Ishikawa (cell line): ENCODE measurements at regions not wholly inside any gene's neighbourhood (a gene's known extent, or its start where the extent isn't known, plus 50 kb on each side); places are given as distances from the start of the nearest gene placed in this dataset.

Experiments used
- CEBPB ChIP-seq: IDR thresholded peaks from 2 replicates; pipeline ENCODE4 v1.6.1; 2012
- CREB1 ChIP-seq: IDR thresholded peaks from 2 replicates; pipeline ENCODE4 v1.6.1; 2012; ENCODE audit warnings: low read depth
- EGR1 ChIP-seq: IDR thresholded peaks from 2 replicates; pipeline ENCODE4 v1.6.1; 2012
- EP300 ChIP-seq: IDR thresholded peaks from 2 replicates; pipeline ENCODE4 v1.6.1; 2012; ENCODE audit warnings: borderline replicate concordance
- FOXM1 ChIP-seq: IDR thresholded peaks from 2 replicates; pipeline ENCODE4 v1.6.1; 2012; ENCODE audit warnings: low read depth, borderline replicate concordance
- MAX ChIP-seq: IDR thresholded peaks from 2 replicates; pipeline ENCODE4 v1.6.1; 2012
- NFIC ChIP-seq: IDR thresholded peaks from 2 replicates; pipeline ENCODE4 v1.6.1; 2012
- RAD21 ChIP-seq: IDR thresholded peaks from 2 replicates; pipeline ENCODE4 v1.6.1; 2012; ENCODE audit warnings: low read depth
- REST ChIP-seq: IDR thresholded peaks from 2 replicates; pipeline ENCODE4 v1.6.1; 2012; ENCODE audit warnings: low read depth, mild to moderate bottlenecking
- TAF1 ChIP-seq: IDR thresholded peaks from 2 replicates; pipeline ENCODE4 v1.6.1; 2012; ENCODE audit warnings: low read depth, mild to moderate bottlenecking
- TCF12 ChIP-seq: IDR thresholded peaks from 2 replicates; pipeline ENCODE4 v1.6.1; 2012; ENCODE audit warnings: low read depth
- TEAD4 ChIP-seq: IDR thresholded peaks from 2 replicates; pipeline ENCODE4 v1.6.1; 2012
- YY1 ChIP-seq: IDR thresholded peaks from 2 replicates; pipeline ENCODE4 v1.6.1; 2012; ENCODE audit warnings: low read depth
- ZBTB7A ChIP-seq: IDR thresholded peaks from 2 replicates; pipeline ENCODE4 v1.6.1; 2012; ENCODE audit warnings: low read depth
- TF ChIP-seq, protein P1 (sequence below): IDR thresholded peaks from 2 replicates; pipeline ENCODE4 v1.6.1; 2012

- TF ChIP-seq ZBTB7A: no peak
- no peak for TF ChIP-seq TAF1
- TF ChIP-seq RAD21: no peak
- TF ChIP-seq CEBPB: no peak
- TF ChIP-seq EGR1: no peak
- no peak for TF ChIP-seq REST
- no peak for TF ChIP-seq TCF12
These were observed 93.7 kb upstream of the HS6ST1 start for GRCh38 chr2:128412181-128412871.

DNA sequence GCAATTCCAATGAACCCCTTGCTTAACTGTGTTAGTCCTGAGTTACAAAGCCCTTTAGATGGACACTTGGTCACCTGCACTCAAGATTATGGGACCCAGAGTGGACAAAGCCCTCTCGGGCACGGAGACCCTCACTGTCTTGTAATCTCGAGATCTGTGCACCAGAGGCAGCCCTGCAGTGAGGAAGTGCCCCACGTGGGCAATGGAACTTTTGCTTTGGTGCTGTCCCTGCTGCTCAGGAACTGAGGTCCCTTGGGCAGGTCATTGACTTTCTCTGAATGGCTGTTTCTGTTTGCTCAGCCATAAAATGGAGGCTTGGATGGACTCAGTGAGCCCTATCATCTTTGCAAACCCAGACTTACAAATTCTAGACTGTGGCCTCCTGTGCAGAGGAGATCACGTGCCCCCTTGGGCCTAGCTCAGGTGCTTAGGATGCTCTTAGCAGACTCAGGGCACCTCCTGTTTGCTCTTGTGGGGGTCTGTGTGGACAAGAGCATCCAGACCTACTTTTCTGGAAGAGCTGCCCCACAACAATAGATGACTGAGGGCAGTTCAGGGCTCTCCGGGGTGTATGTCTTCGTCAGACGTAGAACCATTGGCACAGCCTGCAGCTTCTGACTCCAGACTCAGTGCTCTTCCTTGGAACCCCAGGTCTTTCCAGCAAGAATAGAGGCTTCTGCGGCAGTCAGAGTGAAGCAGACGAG lies 94.5 kb upstream of the HS6ST1 start:
- TF ChIP-seq TCF12 (no peak), FOXM1 (no peak), EGR1 (no peak)

- TF ChIP-seq TAF1: no peak
- no peak for TF ChIP-seq TEAD4
- TF ChIP-seq REST: no peak
- no peak for TF ChIP-seq CREB1
- no peak for TF ChIP-seq RAD21
- TF ChIP-seq CEBPB: no peak
- TF ChIP-seq EGR1: no peak
These were observed 95.2 kb upstream of the HS6ST1 start for GRCh38 chr2:128413718-128414341.

- TF ChIP-seq FOXM1: no peak
These were observed 95.7 kb upstream of the HS6ST1 start for GRCh38 chr2:128414351-128414750.

- TF ChIP-seq RAD21 (no peak), TEAD4 (no peak), CEBPB (no peak), YY1 (no peak), TAF1 (no peak), EP300 (no peak), ZBTB7A (no peak), CREB1 (no peak), TCF12 (no peak), NFIC (no peak)
- TF ChIP-seq, protein P1, sequence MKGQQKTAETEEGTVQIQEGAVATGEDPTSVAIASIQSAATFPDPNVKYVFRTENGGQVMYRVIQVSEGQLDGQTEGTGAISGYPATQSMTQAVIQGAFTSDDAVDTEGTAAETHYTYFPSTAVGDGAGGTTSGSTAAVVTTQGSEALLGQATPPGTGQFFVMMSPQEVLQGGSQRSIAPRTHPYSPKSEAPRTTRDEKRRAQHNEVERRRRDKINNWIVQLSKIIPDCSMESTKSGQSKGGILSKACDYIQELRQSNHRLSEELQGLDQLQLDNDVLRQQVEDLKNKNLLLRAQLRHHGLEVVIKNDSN: no peak
These were observed 96.5 kb upstream of the HS6ST1 start for GRCh38 chr2:128414946-128415778.

GRCh38 chr2:128415779-128416061 lies 97.1 kb upstream of the HS6ST1 start:
- TF ChIP-seq REST (no peak), TEAD4 (no peak), CREB1 (no peak), EP300 (no peak), ZBTB7A (no peak), MAX (no peak), CEBPB (no peak), EGR1 (no peak), RAD21 (no peak), NFIC (no peak), TAF1 (no peak), YY1 (no peak), TCF12 (no peak), FOXM1 (no peak)
- TF ChIP-seq, protein P1: no peak
